Effector CD4-positive, alpha-beta T cell (primary cell): ENCODE measurements at regions not wholly inside any gene's neighbourhood (a gene's known extent, or its start where the extent isn't known, plus 50 kb on each side); places are given as distances from the start of the nearest gene placed in this dataset.
"Not testable (repeated sequence)": the region's sequence is repeated elsewhere in the genome, so short reads cannot be mapped to it uniquely, and the experiment has no call there.

Source experiments
- DNase-seq: peaks from one replicate; pipeline ENCODE4 v3.0.0-alpha.2; 2020

GRCh38 chr3:107128946-107129345, 248.3 kb upstream of the CCDC54 start:
- DNase-seq: no peak

GRCh38 chr3:107130089-107130700, 247.0 kb upstream of the CCDC54 start:
- no peak for DNase-seq

- DNase-seq: no peak
Measured at GRCh38 chr3:107132674-107133073, 244.6 kb upstream of the CCDC54 start.

- no peak for DNase-seq
Measured at GRCh38 chr3:107133891-107134290, 243.3 kb upstream of the CCDC54 start.

- DNase-seq: no peak
Measured at GRCh38 chr3:107142171-107142570, 235.1 kb upstream of the CCDC54 start.

- no peak for DNase-seq
Measured at GRCh38 chr3:107142786-107143575, 234.3 kb upstream of the CCDC54 start.

GRCh38 chr3:107150675-107151074, 226.6 kb upstream of the CCDC54 start:
- DNase-seq: no peak

- DNase-seq: no peak
Measured at GRCh38 chr3:107153981-107154380, 223.3 kb upstream of the CCDC54 start.

GRCh38 chr3:107172411-107172810, 204.8 kb upstream of the CCDC54 start:
- DNase-seq: no peak

- DNase-seq: no peak
Measured at GRCh38 chr3:107184375-107184774, 192.9 kb upstream of the CCDC54 start.

- no peak for DNase-seq
Measured at GRCh38 chr3:107188262-107188661, 189.0 kb upstream of the CCDC54 start.

- DNase-seq: no peak
Measured at GRCh38 chr3:107189158-107189791, 188.0 kb upstream of the CCDC54 start.

- DNase-seq: no peak
Measured at GRCh38 chr3:107193116-107193515, 184.1 kb upstream of the CCDC54 start.

- no peak for DNase-seq
Measured at GRCh38 chr3:107198581-107199181, 178.6 kb upstream of the CCDC54 start.

GRCh38 chr3:107201146-107201545, 176.1 kb upstream of the CCDC54 start:
- no peak for DNase-seq

- DNase-seq: not testable (repeated sequence)
Measured at GRCh38 chr3:107202885-107203284, 174.4 kb upstream of the CCDC54 start.

- DNase-seq: no peak
Measured at GRCh38 chr3:107204121-107204520, 173.1 kb upstream of the CCDC54 start.

- DNase-seq: no peak
Measured at GRCh38 chr3:107205358-107205757, 171.9 kb upstream of the CCDC54 start.

- no peak for DNase-seq
Measured at GRCh38 chr3:107206141-107206540, 171.1 kb upstream of the CCDC54 start.

- DNase-seq: no peak
Measured at GRCh38 chr3:107206945-107207344, 170.3 kb upstream of the CCDC54 start.

GRCh38 chr3:107208100-107208499, 169.1 kb upstream of the CCDC54 start:
- no peak for DNase-seq

- DNase-seq: no peak
Measured at GRCh38 chr3:107208796-107209195, 168.4 kb upstream of the CCDC54 start.

- no peak for DNase-seq
Measured at GRCh38 chr3:107209302-107209990, 167.8 kb upstream of the CCDC54 start.
